Fibroblast of skin of right biceps (primary cell): ENCODE measurements at regions not wholly inside any gene's neighbourhood (a gene's known extent, or its start where the extent isn't known, plus 50 kb on each side); places are given as distances from the start of the nearest gene placed in this dataset.
"Not testable (repeated sequence)": the region's sequence is repeated elsewhere in the genome, so short reads cannot be mapped to it uniquely, and the experiment has no call there.

ENCODE experiments used
- DNase-seq: peaks from one replicate; pipeline ENCODE4 v3.0.0-alpha.2; 2013

- peak; percentile 67 for DNase-seq
These were observed 410.4 kb upstream of the AUTS2 start for GRCh38 chr7:69187824-69188333.

DNA sequence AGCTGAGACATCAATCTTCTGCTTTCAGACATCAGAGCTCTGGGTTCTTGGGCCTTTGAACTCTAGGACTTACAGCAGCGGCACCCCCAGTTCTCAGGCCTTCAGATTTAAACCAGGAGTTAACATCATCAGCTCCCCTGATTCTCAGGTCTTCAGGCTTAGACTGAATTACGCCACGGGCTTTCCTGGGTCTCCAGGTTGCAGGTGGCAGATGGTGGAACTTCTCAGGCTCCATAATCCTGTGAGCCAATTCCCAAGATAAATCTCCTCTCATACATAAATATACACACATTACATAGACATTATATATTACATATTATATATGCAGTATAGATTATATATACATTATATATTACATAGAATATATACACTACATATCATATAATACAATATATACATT lies 408.9 kb upstream of the AUTS2 start:
- no peak for DNase-seq

GRCh38 chr7:69190025-69190424 lies 408.2 kb upstream of the AUTS2 start:
- no peak for DNase-seq

DNA sequence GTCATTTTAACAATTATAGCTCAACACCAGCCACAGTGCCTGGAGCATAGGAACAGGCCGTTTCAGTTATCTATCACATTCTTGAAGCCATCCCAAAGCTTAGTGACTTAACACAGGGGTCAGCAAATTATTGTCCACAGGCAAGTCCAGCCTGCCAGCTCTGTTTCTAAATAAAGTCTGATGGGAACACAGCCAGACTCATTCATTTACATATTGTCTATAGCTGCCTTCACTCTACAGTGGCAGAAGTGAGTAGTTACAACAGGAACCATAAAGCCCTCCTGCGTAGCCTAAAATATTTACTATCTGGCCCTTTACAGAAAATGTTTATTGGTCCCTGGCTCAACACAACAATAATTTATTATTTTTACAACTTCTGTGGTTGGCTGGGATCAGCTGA lies 407.5 kb upstream of the AUTS2 start:
- DNase-seq = no peak

- no peak for DNase-seq
These were observed 406.1 kb upstream of the AUTS2 start for GRCh38 chr7:69192134-69192533.

DNA sequence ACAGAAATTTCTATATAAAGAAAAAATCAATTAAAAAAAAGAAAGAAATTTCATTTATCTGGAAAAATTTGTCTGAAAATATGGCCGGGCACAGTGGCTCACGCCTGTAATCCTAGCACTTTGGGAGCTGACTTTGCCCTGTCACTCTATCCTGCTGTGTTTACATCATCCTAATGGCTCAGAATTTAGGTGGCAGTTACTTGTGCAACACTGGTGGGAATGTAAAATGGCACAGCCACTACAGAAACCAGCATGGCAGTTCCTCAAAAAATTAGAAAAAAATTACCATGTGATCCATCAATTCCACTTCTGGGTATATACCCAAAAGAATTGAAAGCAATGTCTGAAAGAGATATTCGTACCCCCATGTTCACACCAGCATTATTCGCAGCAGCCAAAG lies 405.2 kb upstream of the AUTS2 start:
- DNase-seq = no peak

DNA sequence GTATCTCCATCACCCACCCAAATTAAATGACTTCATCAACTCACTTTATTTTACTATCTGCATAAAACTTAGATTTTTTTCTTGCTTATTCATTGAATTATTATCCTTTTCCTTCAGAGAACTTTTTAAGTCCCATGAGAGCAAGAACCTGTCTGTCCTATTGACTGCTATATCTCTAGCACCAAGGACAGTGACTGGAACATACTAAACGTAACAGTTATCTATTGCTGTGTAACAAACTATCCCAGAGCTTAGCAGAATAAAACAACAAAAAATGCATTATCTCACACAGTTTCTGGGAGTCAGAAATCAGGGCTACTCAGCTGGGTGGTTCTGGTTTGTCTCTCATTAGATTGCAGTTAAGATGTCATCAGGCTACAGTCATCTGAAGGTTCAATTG lies 401.7 kb upstream of the AUTS2 start:
- DNase-seq = no peak

DNA sequence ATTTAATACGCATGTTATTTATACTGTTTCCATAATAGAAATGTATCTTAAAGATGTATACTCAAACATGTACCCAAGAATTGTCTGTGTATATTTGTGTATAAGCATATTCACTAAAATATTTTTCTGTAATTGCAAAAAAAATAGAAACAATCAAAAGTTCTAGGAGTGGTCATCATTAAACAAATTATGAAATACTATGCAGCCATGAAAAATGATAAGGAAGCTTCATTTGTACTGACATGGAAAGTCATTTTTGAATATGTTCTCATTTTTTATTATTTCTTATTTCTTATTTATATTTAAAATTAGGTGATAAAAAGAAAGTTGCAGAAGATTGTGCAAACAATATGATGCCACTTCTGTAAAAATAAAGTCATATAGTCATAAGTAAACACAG lies 400.0 kb upstream of the AUTS2 start:
- no peak for DNase-seq

DNA sequence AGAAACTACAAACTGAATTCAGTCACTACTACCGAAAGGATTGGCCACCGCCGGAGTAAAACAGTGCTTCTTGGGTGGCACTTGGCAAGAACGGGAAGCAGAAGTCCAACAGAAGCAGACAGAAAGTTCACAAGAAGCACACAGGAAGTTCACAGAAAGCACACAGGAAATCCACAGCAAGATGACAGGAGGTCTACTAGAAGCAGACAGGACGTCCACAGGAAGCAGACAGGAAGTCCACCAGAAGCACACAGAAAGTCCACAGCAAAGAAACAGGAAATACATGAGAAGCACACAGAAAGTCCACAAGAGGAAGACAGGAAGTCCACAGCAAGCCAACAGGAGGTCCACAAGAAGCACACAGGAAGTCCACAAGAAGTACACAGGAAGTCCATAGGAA lies 399.2 kb upstream of the AUTS2 start:
- no peak for DNase-seq

- no peak for DNase-seq
These were observed 398.6 kb upstream of the AUTS2 start for GRCh38 chr7:69199661-69200060.

DNA sequence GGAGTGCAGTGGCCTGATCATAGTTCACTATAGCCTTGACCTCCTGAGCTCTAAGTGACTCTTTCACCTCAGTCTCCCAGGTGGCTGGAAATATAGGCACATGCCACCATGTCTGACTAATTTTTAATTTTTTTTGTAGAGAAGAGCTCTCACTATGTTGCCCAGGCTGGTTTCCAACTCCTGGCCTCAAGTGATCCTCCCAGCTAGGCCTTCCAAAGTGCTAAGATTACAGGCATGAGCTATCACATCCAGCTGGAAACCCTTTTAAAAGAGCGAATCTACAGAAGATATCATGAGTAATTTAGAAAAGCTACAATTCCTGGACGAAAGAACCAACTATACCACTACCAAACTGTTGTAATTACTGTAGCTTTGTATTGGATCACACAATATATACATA lies 394.4 kb upstream of the AUTS2 start:
- DNase-seq = no peak

DNA sequence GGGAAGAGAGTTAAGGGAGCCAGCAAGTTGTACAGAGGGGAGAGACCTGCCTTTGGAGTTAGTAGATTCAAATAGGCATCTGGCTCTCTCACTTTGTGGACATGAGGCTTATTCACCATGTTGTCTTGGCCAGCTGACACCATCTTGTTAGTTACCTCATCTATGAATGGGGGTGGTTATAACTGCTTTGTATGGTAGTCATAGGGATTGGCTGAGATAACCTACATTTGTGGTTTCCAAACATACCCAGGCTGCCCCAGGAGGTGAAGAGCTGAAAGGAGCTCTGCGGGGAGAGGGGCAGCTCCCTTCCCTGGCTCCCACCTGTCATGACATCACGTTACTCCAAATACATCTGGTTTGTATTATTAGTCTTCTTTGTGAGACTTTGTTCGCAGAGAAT lies 393.3 kb upstream of the AUTS2 start:
- peak; percentile 84 for DNase-seq

DNA sequence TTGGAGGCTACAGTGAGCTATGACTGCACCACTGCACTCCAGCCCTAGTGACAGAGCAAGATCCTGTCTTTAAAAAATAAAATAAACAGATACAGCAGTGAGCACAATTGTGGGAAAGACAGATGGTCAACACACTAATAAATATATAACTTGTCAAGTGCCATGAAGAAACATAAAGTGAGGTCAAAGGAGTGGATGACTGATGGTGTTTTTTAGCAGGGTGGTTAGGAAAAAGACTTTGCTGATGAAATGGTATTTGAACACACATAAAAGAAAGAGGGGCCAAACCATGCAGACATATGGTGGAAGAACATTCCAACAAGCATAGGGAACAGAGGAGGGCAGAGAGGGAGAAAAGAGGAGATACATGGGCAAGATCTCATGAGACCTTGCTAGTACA lies 392.7 kb upstream of the AUTS2 start:
- no peak for DNase-seq

GRCh38 chr7:69208276-69208675 lies 390.0 kb upstream of the AUTS2 start:
- DNase-seq = no peak

DNA sequence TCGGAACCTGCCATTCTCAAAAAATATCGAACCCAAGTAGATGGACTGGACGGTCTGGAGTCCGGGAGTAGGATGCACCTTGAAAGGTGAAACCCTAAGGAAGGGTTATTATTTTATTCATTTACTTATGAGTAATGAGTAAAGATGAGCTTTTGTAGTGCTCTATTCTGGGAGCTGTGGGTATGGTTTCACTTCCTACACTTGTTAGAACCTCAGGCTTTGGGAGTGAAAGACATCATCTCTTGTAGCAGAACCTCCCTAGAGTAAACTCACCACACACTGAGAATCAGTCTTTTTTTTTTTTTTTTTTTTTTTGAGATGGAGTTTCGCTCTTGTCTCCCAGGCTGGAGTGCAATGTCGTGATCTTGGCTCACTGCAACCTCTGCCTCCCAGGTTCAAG lies 389.4 kb upstream of the AUTS2 start:
- no peak for DNase-seq

DNA sequence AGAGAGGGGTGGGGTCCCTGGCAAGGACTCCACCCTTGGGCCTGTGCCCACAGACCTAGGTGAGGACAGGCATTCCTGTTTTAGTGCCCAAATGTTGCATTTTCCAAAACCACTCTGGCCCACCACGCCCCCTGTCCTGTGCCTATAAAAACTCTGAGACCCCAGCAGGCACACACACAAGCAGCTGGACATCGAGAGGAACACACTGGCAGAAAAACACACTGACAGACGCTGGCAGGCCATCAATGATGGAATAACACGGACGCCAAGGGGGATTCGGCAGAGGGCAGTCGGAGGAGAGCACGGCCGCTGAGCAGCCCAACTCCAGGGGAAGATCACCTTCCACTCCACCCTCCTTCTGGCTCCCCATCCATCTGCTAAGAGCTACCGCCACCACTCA lies 386.9 kb upstream of the AUTS2 start:
- DNase-seq = no peak

DNA sequence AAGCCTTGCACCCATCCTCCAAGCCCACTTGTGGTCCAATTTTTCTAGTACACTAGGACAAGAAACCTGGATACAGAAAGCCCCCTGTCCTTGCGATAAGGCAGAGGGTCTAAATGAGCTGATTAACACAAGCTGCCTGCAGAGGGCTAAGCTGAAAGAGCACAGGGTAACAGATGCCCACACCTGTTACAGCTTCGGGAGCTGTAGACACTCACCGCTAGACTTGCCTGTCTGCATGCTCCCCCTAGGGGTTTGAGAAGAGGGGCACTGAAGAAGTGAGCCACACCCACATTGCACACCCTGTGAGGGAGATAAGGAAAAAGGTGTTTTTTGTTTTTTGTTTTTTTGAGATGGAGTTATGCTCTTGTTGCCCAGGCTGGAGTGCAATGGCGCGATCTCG lies 386.5 kb upstream of the AUTS2 start:
- DNase-seq = no peak

DNA sequence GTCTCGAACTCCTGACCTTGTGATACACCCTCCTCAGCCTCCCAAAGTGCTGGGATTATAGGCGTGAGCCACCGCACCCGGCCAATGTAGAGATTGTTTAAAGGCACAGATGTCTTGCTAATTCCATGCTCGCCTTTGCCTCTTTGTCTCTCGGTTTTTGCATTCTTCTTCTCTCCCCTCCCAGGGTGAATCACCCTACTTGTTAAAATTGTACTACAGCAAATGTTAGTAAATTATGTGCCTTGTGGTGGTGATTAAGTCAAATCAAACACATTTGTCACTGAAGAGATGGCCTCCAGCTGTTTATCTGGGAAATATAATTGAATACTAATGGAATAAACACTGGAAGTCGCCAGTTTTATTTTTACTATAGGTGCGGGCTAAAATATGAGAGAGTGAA lies 384.4 kb upstream of the AUTS2 start:
- DNase-seq = peak; percentile 69

- not testable (repeated sequence) for DNase-seq
These were observed 382.8 kb upstream of the AUTS2 start for GRCh38 chr7:69215516-69215915.

- peak; percentile 15 for DNase-seq
These were observed 380.5 kb upstream of the AUTS2 start for GRCh38 chr7:69217516-69218350.

- peak; percentile 12 for DNase-seq
These were observed 379.7 kb upstream of the AUTS2 start for GRCh38 chr7:69218576-69218975.

- DNase-seq = peak; percentile 65
These were observed 378.9 kb upstream of the AUTS2 start for GRCh38 chr7:69219381-69219780.

- no peak for DNase-seq
These were observed 372.9 kb upstream of the AUTS2 start for GRCh38 chr7:69225259-69225943.

GRCh38 chr7:69228212-69228811 lies 370.0 kb upstream of the AUTS2 start:
- DNase-seq = no peak
